SW480 (cell line): ENCODE measurements at regions not wholly inside any gene's neighbourhood (a gene's known extent, or its start where the extent isn't known, plus 50 kb on each side); places are given as distances from the start of the nearest gene placed in this dataset.
"Not testable (repeated sequence)": the region's sequence is repeated elsewhere in the genome, so short reads cannot be mapped to it uniquely, and the experiment has no call there.

Source experiments
- DNase-seq: peaks from one replicate; pipeline ENCODE4 v3.0.0-alpha.2; 2016; ENCODE audit warnings: low spot score

- no peak for DNase-seq
These were observed 53.6 kb upstream of the RPRM start for GRCh38 chr2:153532140-153532539.

- not testable (repeated sequence) for DNase-seq
These were observed 55.2 kb upstream of the RPRM start for GRCh38 chr2:153533803-153534202.

- not testable (repeated sequence) for DNase-seq
These were observed 56.0 kb upstream of the RPRM start for GRCh38 chr2:153534590-153534989.

- no peak for DNase-seq
These were observed 57.6 kb upstream of the RPRM start for GRCh38 chr2:153536115-153536514.

- not testable (repeated sequence) for DNase-seq
These were observed 59.5 kb upstream of the RPRM start for GRCh38 chr2:153538102-153538501.

- DNase-seq: no peak
These were observed 65.1 kb upstream of the RPRM start for GRCh38 chr2:153543635-153544071.

- DNase-seq: no peak
These were observed 67.8 kb upstream of the RPRM start for GRCh38 chr2:153546358-153546757.

- no peak for DNase-seq
These were observed 70.0 kb upstream of the RPRM start for GRCh38 chr2:153548536-153548935.

GRCh38 chr2:153551698-153552097, 73.1 kb upstream of the RPRM start:
- no peak for DNase-seq

- peak; percentile 5 for DNase-seq
These were observed 78.6 kb upstream of the RPRM start for GRCh38 chr2:153557211-153557610.

GRCh38 chr2:153557714-153558113, 79.2 kb upstream of the RPRM start:
- DNase-seq: no peak

GRCh38 chr2:153558247-153558646, 79.7 kb upstream of the RPRM start:
- DNase-seq: no peak

GRCh38 chr2:153567367-153567766, 88.8 kb upstream of the RPRM start:
- DNase-seq: no peak

GRCh38 chr2:153568105-153568504, 89.5 kb upstream of the RPRM start:
- DNase-seq: no peak

- no peak for DNase-seq
These were observed 96.8 kb upstream of the RPRM start for GRCh38 chr2:153575171-153575853.

- no peak for DNase-seq
These were observed 105.7 kb upstream of the RPRM start for GRCh38 chr2:153584244-153584643.

GRCh38 chr2:153588408-153588807, 109.8 kb upstream of the RPRM start:
- no peak for DNase-seq

- no peak for DNase-seq
These were observed 111.0 kb upstream of the RPRM start for GRCh38 chr2:153589586-153589985.

- DNase-seq: peak; percentile 9
These were observed 114.5 kb upstream of the RPRM start for GRCh38 chr2:153593086-153593485.

- peak; percentile 10 for DNase-seq
These were observed 117.4 kb upstream of the RPRM start for GRCh38 chr2:153595939-153596338.

GRCh38 chr2:153601812-153602211, 123.2 kb upstream of the RPRM start:
- DNase-seq: no peak

- no peak for DNase-seq
These were observed 125.6 kb upstream of the RPRM start for GRCh38 chr2:153604133-153604532.

GRCh38 chr2:153606623-153607022, 128.1 kb upstream of the RPRM start:
- no peak for DNase-seq

- no peak for DNase-seq
These were observed 143.7 kb upstream of the RPRM start for GRCh38 chr2:153622285-153622684.
